Parathyroid adenoma (tissue), 2 donors: ENCODE measurements at regions not wholly inside any gene's neighbourhood (a gene's known extent, or its start where the extent isn't known, plus 50 kb on each side); places are given as distances from the start of the nearest gene placed in this dataset.

Experiments used
- H2AFZ ChIP-seq: fragments of 300-600 bp; sonication (generic); one replicate; pipeline ENCODE4 v1.7.0; 2017; ENCODE audit warnings: antibody characterized with exemption, mild to moderate bottlenecking
- H3K27ac ChIP-seq: fragments of 300-600 bp; sonication (generic); one replicate; pipeline ENCODE4 v1.7.0; 2017
- H3K27me3 ChIP-seq: fragments of 300-600 bp; sonication (generic); one replicate; pipeline ENCODE4 v1.7.0; 2017; ENCODE audit warnings: low read length; ENCODE audit not compliant: control insufficient read depth, insufficient read depth
- H3K36me3 ChIP-seq: fragments of 300-600 bp; sonication (generic); one replicate; pipeline ENCODE4 v1.7.0; 2017; ENCODE audit warnings: low read length; ENCODE audit not compliant: control insufficient read depth, insufficient read depth
- H3K4me1 ChIP-seq: fragments of 300-600 bp; sonication (generic); one replicate; pipeline ENCODE4 v1.7.0; 2017; ENCODE audit warnings: control low read depth
- H3K4me2 ChIP-seq: fragments of 300-600 bp; sonication (generic); one replicate; pipeline ENCODE4 v1.7.0; 2017; ENCODE audit warnings: low read length
- H3K4me3 ChIP-seq: fragments of 300-600 bp; sonication (generic); one replicate; pipeline ENCODE4 v1.7.0; 2017; ENCODE audit warnings: low read depth, low read length
- H3K79me2 ChIP-seq: fragments of 300-600 bp; sonication (generic); one replicate; pipeline ENCODE4 v1.7.0; 2017; ENCODE audit warnings: control low read depth
- H3K9ac ChIP-seq: fragments of 300-600 bp; sonication (generic); one replicate; pipeline ENCODE4 v1.7.0; 2017; ENCODE audit warnings: mild to moderate bottlenecking
- H3K9me3 ChIP-seq: fragments of 300-600 bp; sonication (generic); one replicate; pipeline ENCODE4 v1.7.0; 2017; ENCODE audit warnings: low read length; ENCODE audit not compliant: control insufficient read depth
- CTCF ChIP-seq: fragments of 300-600 bp; sonication (generic); IDR thresholded peaks from one replicate; pipeline ENCODE4 v1.7.0; 2017; ENCODE audit warnings: antibody characterized with exemption, mild to moderate bottlenecking
- donor health status: primary hyperparathyroidism.

GRCh38 chr18:45430041-45430440 lies 185.2 kb upstream of the SLC14A2 start:
- H3K36me3 ChIP-seq, result no peaks in the 10 kb centered on the region
- no peaks in the 10 kb centered on the region for H3K9me3 ChIP-seq
- no peak for TF ChIP-seq CTCF

GRCh38 chr18:45435810-45436209 lies 179.5 kb upstream of the SLC14A2 start:
- Histone ChIP-seq H3K36me3 (no peaks in the 10 kb centered on the region), H3K27me3 (no peaks in the 10 kb centered on the region), H3K27ac (no peak overlapping the region), H3K4me3 (no peak overlapping the region), H3K4me2 (no peak overlapping the region), H3K79me2 (no peaks in the 10 kb centered on the region), H3K9me3 (no peaks in the 10 kb centered on the region), H2AFZ (no peak overlapping the region), H3K4me1 (no peaks in the 10 kb centered on the region), H3K9ac (no peak overlapping the region)
- TF ChIP-seq CTCF, result no peak

More at GRCh38 chr18:45430041-45430440, 185.2 kb upstream of the SLC14A2 start:
- H3K27ac ChIP-seq, result no peak overlapping the region
- no peak overlapping the region for H2AFZ ChIP-seq
- H3K4me1 ChIP-seq, result no peaks in the 10 kb centered on the region
- H3K4me2 ChIP-seq, result no peak overlapping the region
- no peaks in the 10 kb centered on the region for H3K79me2 ChIP-seq
- no peak overlapping the region for H3K9ac ChIP-seq
- no peak overlapping the region for H3K4me3 ChIP-seq
- no peaks in the 10 kb centered on the region for H3K27me3 ChIP-seq

GRCh38 chr18:45437366-45437765 lies 177.9 kb upstream of the SLC14A2 start:
- H3K27ac ChIP-seq, result no peak overlapping the region
- no peaks in the 10 kb centered on the region for H3K9me3 ChIP-seq
- H3K4me1 ChIP-seq, result no peaks in the 10 kb centered on the region
- TF ChIP-seq CTCF, result no peak
- H2AFZ ChIP-seq, result no peak overlapping the region
- no peaks in the 10 kb centered on the region for H3K36me3 ChIP-seq
- H3K4me2 ChIP-seq, result no peak overlapping the region
- H3K79me2 ChIP-seq, result no peaks in the 10 kb centered on the region
- H3K27me3 ChIP-seq, result no peaks in the 10 kb centered on the region
- no peak overlapping the region for H3K9ac ChIP-seq
- no peak overlapping the region for H3K4me3 ChIP-seq

GRCh38 chr18:45439851-45440645 lies 175.2 kb upstream of the SLC14A2 start:
- H3K36me3 ChIP-seq, result no peaks in the 10 kb centered on the region
- no peak overlapping the region for H3K9ac ChIP-seq
- no peak for TF ChIP-seq CTCF

More at GRCh38 chr18:45439851-45440645, 175.2 kb upstream of the SLC14A2 start:
- no peaks in the 10 kb centered on the region for H3K9me3 ChIP-seq
- no peaks in the 10 kb centered on the region for H3K79me2 ChIP-seq
- H3K27ac ChIP-seq, result no peak overlapping the region
- H2AFZ ChIP-seq, result no peak overlapping the region
- H3K4me2 ChIP-seq, result no peak overlapping the region
- no peaks in the 10 kb centered on the region for H3K4me1 ChIP-seq
- H3K27me3 ChIP-seq, result no peaks in the 10 kb centered on the region
- H3K4me3 ChIP-seq, result no peak overlapping the region
